ENCODE measurements at regions not wholly inside any gene's neighbourhood (a gene's known extent, or its start where the extent isn't known, plus 50 kb on each side); places are given as distances from the start of the nearest gene placed in this dataset.

GRCh38 chr18:10300739-10301138, 153.7 kb upstream of the APCDD1 start:
- dilution Hi-C loops (cut with MboI; ENCODE audit: extremely low pct_ligation_motif_present, low sequenced_read_pairs) = no loop called here

GRCh38 chr18:10301831-10302483, 152.5 kb upstream of the APCDD1 start:
- Histone ChIP-seq H3K27me3 (ENCODE audit: control insufficient read depth, extremely low read depth, insufficient read depth, low read length) (no peaks in the 10 kb centered on the region), H3K9me1 (ENCODE audit: control insufficient read depth, extremely low read depth, insufficient read depth, low read length) (no peaks in the 10 kb centered on the region), H2AFZ (ENCODE audit: control insufficient read depth, low read length) (no peak overlapping the region), H3K9ac (ENCODE audit: control insufficient read depth, extremely low read depth, insufficient read depth, low read length) (no peak overlapping the region), H3K4me1 (ENCODE audit: control insufficient read depth, extremely low read depth, insufficient read depth, low read length) (peaks cover 7% of the 10 kb centered on the region), H3K4me2 (ENCODE audit: control insufficient read depth, extremely low read depth, insufficient read depth, low read depth, low read length) (no peak overlapping the region), H3K79me2 (ENCODE audit: control insufficient read depth, insufficient read depth, low read length) (no peaks in the 10 kb centered on the region), H3K9me3 (ENCODE audit: control insufficient read depth, low read depth, low read length) (no peaks in the 10 kb centered on the region), H3K4me3 (ENCODE audit: control insufficient read depth in 2 of 3, extremely low read depth in 1 of 3, insufficient read depth in 2 of 3, low read depth in 1 of 3, low read length in 3 of 3) (no peak overlapping the region), H4K20me1 (ENCODE audit: control insufficient read depth, extremely low read depth, insufficient read depth, low read length) (no peaks in the 10 kb centered on the region), H3K27ac (ENCODE audit: control insufficient read depth, insufficient read depth, low read length) (no peak overlapping the region), H3K36me3 (ENCODE audit: control insufficient read depth in 2 of 2, extremely low read depth in 1 of 2, insufficient read depth in 2 of 2, low read length in 2 of 2) (no peaks in the 10 kb centered on the region)
- DNase-seq (ENCODE audit: low read depth, low spot score) = no peak
- FAIRE-seq = no peak
- dilution Hi-C loops (cut with MboI; ENCODE audit: extremely low pct_ligation_motif_present, low sequenced_read_pairs) = no loop called here
- no peak for TF ChIP-seq EZH2 (IDR thresholded peaks at IDR 0.05; ENCODE audit: low read length)
- TF ChIP-seq CTCF (optimal IDR thresholded peaks at IDR 0.05 in 1 of 3, IDR thresholded peaks at IDR 0.05 in 1 of 3, conservative IDR thresholded peaks at IDR 0.05 in 1 of 3; ENCODE audit: extremely low read depth in 1 of 3, insufficient read depth in 2 of 3, low read length in 3 of 3) = no peak

More at GRCh38 chr18:10300739-10301138, 153.7 kb upstream of the APCDD1 start:
- no peaks in the 10 kb centered on the region for H4K20me1 ChIP-seq (ENCODE audit: control insufficient read depth, extremely low read depth, insufficient read depth, low read length)
- H3K27ac ChIP-seq (ENCODE audit: control insufficient read depth, insufficient read depth, low read length) = no peak overlapping the region
- no peak overlapping the region for H3K4me2 ChIP-seq (ENCODE audit: control insufficient read depth, extremely low read depth, insufficient read depth, low read depth, low read length)
- no peaks in the 10 kb centered on the region for H3K9me1 ChIP-seq (ENCODE audit: control insufficient read depth, extremely low read depth, insufficient read depth, low read length)
- no peaks in the 10 kb centered on the region for H3K9me3 ChIP-seq (ENCODE audit: control insufficient read depth, low read depth, low read length)
- TF ChIP-seq EZH2 (IDR thresholded peaks at IDR 0.05; ENCODE audit: low read length) (no peak), CTCF (optimal IDR thresholded peaks at IDR 0.05 in 1 of 3, IDR thresholded peaks at IDR 0.05 in 1 of 3, conservative IDR thresholded peaks at IDR 0.05 in 1 of 3; ENCODE audit: extremely low read depth in 1 of 3, insufficient read depth in 2 of 3, low read length in 3 of 3) (no peak)
- no peaks in the 10 kb centered on the region for H3K36me3 ChIP-seq (ENCODE audit: control insufficient read depth in 2 of 2, extremely low read depth in 1 of 2, insufficient read depth in 2 of 2, low read length in 2 of 2)
- no peak for DNase-seq (ENCODE audit: low read depth, low spot score)
- no peak for FAIRE-seq
- no peak overlapping the region for H3K4me3 ChIP-seq (ENCODE audit: control insufficient read depth in 2 of 3, extremely low read depth in 1 of 3, insufficient read depth in 2 of 3, low read depth in 1 of 3, low read length in 3 of 3)
- H3K4me1 ChIP-seq (ENCODE audit: control insufficient read depth, extremely low read depth, insufficient read depth, low read length) = peaks cover 7% of the 10 kb centered on the region
- H3K27me3 ChIP-seq (ENCODE audit: control insufficient read depth, extremely low read depth, insufficient read depth, low read length) = no peaks in the 10 kb centered on the region
- H3K9ac ChIP-seq (ENCODE audit: control insufficient read depth, extremely low read depth, insufficient read depth, low read length) = no peak overlapping the region
- no peak overlapping the region for H2AFZ ChIP-seq (ENCODE audit: control insufficient read depth, low read length)
- no peaks in the 10 kb centered on the region for H3K79me2 ChIP-seq (ENCODE audit: control insufficient read depth, insufficient read depth, low read length)

All from keratinocyte (primary cell).